H9 (cell line): ENCODE measurements at regions not wholly inside any gene's neighbourhood (a gene's known extent, or its start where the extent isn't known, plus 50 kb on each side); places are given as distances from the start of the nearest gene placed in this dataset.

ENCODE experiments used
- DNase-seq: peaks from one replicate; pipeline ENCODE4 v3.0.0-alpha.2; 2017
- H2AFZ ChIP-seq: one replicate; pipeline ENCODE4 v1.6.1; 2013; ENCODE audit warnings: mild to moderate bottlenecking, low read length, control low read depth, moderate library complexity
- H2AK5ac ChIP-seq: 2 replicates; pipeline ENCODE4 v1.6.1; 2013; ENCODE audit warnings: low read length, control low read depth, mixed read lengths; ENCODE audit not compliant: insufficient read length
- H2BK120ac ChIP-seq: one replicate; pipeline ENCODE4 v1.6.1; 2013; ENCODE audit warnings: low read depth, mild to moderate bottlenecking, low read length, control low read depth, inconsistent platforms; ENCODE audit not compliant: poor library complexity, severe bottlenecking
- H2BK12ac ChIP-seq: 2 replicates; pipeline ENCODE4 v1.6.1; 2013; ENCODE audit warnings: low read length, control low read depth, mixed read lengths, low read depth; ENCODE audit not compliant: insufficient read length
- H2BK15ac ChIP-seq: 2 replicates; pipeline ENCODE4 v1.6.1; 2013; ENCODE audit warnings: low read depth, low read length, control low read depth
- H2BK20ac ChIP-seq: one replicate; pipeline ENCODE4 v1.6.1; 2013; ENCODE audit warnings: low read depth, mild to moderate bottlenecking, low read length, control low read depth, inconsistent platforms; ENCODE audit not compliant: poor library complexity, severe bottlenecking
- H2BK5ac ChIP-seq: 2 replicates; pipeline ENCODE4 v1.6.1; 2013; ENCODE audit warnings: low read length, control low read depth, mixed read lengths; ENCODE audit not compliant: insufficient read length
- H3K14ac ChIP-seq: 2 replicates; pipeline ENCODE4 v1.6.1; 2013; ENCODE audit warnings: low read length, control low read depth; ENCODE audit not compliant: insufficient read depth
- H3K18ac ChIP-seq: 2 replicates; pipeline ENCODE4 v1.6.1; 2013; ENCODE audit warnings: low read depth, mild to moderate bottlenecking, mixed read lengths, low read length, control low read depth; ENCODE audit not compliant: insufficient read length
- H3K23ac ChIP-seq: 2 replicates; pipeline ENCODE4 v1.6.1; 2013; ENCODE audit warnings: low read length, control low read depth, mixed read lengths, low read depth; ENCODE audit not compliant: insufficient read length
- H3K23me2 ChIP-seq: 2 replicates; pipeline ENCODE4 v1.6.1; 2013; ENCODE audit warnings: low read depth, mild to moderate bottlenecking, mixed read lengths, low read length, control low read depth; ENCODE audit not compliant: insufficient read length, poor library complexity, severe bottlenecking
- H3K27ac ChIP-seq: 2 replicates; pipeline ENCODE4 v1.5.1; 2013; ENCODE audit warnings: low read length, control low read depth, mixed read lengths, low read depth; ENCODE audit not compliant: insufficient read length
- H3K27me3 ChIP-seq: 2 replicates; pipeline ENCODE4 v1.6.1; 2013; ENCODE audit warnings: low read length, control low read depth, inconsistent platforms; ENCODE audit not compliant: insufficient read depth
- H3K4ac ChIP-seq: 2 replicates; pipeline ENCODE4 v1.6.1; 2013; ENCODE audit warnings: low read depth, mild to moderate bottlenecking, control low read depth, inconsistent platforms, low read length, moderate library complexity
- H3K4me1 ChIP-seq: 2 replicates; pipeline ENCODE4 v1.6.1; 2013; ENCODE audit warnings: low read length, control low read depth, inconsistent platforms; ENCODE audit not compliant: insufficient read depth
- H3K4me2 ChIP-seq: 2 replicates; pipeline ENCODE4 v1.6.1; 2013; ENCODE audit warnings: low read length, control low read depth, mixed read lengths; ENCODE audit not compliant: insufficient read length, insufficient read depth
- H3K56ac ChIP-seq: 2 replicates; pipeline ENCODE4 v1.6.1; 2013; ENCODE audit warnings: low read depth, mild to moderate bottlenecking, mixed read lengths, low read length, control low read depth; ENCODE audit not compliant: insufficient read length
- H3K79me1 ChIP-seq: 2 replicates; pipeline ENCODE4 v1.6.1; 2013; ENCODE audit warnings: low read depth, mild to moderate bottlenecking, moderate library complexity, low read length, control low read depth, inconsistent platforms; ENCODE audit not compliant: insufficient read depth, poor library complexity, severe bottlenecking
- H3K79me2 ChIP-seq: 2 replicates; pipeline ENCODE4 v1.6.1; 2013; ENCODE audit warnings: low read length, control low read depth, inconsistent platforms; ENCODE audit not compliant: insufficient read depth
- H3K9ac ChIP-seq: 2 replicates; pipeline ENCODE4 v1.6.1; 2013; ENCODE audit warnings: low read length, control low read depth, mixed read lengths; ENCODE audit not compliant: insufficient read length; ENCODE audit errors: extremely low read depth
- H3K9me3 ChIP-seq: one replicate; pipeline ENCODE4 v1.6.1; 2013; ENCODE audit warnings: low read depth, low read length, inconsistent platforms; ENCODE audit not compliant: control insufficient read depth
- H3T11ph ChIP-seq: one replicate; pipeline ENCODE4 v1.6.1; 2013; ENCODE audit warnings: mild to moderate bottlenecking, low read length, control low read depth, inconsistent platforms
- H4K20me1 ChIP-seq: one replicate; pipeline ENCODE4 v1.6.1; 2013; ENCODE audit not compliant: control insufficient read depth, insufficient read length, insufficient read depth
- H4K5ac ChIP-seq: 2 replicates; pipeline ENCODE4 v1.6.1; 2013; ENCODE audit warnings: low read depth, mild to moderate bottlenecking, mixed read lengths, low read length, control low read depth; ENCODE audit not compliant: insufficient read length
- H4K8ac ChIP-seq: replicated peaks from 2 replicates; pipeline ENCODE4 v1.6.1; 2013; ENCODE audit warnings: low read length, control low read depth, mixed read lengths, low read depth; ENCODE audit not compliant: insufficient read length
- H4K91ac ChIP-seq: 2 replicates; pipeline ENCODE4 v1.6.1; 2013; ENCODE audit warnings: low read depth, mild to moderate bottlenecking, moderate library complexity, mixed read lengths, low read length, control low read depth; ENCODE audit not compliant: insufficient read length
- H3K27ac Mint-ChIP-seq, 3 experiments: 2 replicates in 2 of 3; 3 replicates in 1 of 3; pipeline ENCODE4 v1.8.0; 2020 to 2021; ENCODE audit warnings: mixed read lengths in 3 of 3, mild to moderate bottlenecking in 1 of 3, moderate library complexity in 1 of 3
- H3K27me3 Mint-ChIP-seq: 2 replicates; pipeline ENCODE4 v1.8.0; 2021; ENCODE audit warnings: low read depth, mild to moderate bottlenecking, moderate library complexity, mixed read lengths
- H3K36me3 Mint-ChIP-seq, 3 experiments: 2 replicates in 2 of 3; 3 replicates in 1 of 3; pipeline ENCODE4 v1.8.0; 2020 to 2021; ENCODE audit warnings: low read depth in 3 of 3, mixed read lengths in 3 of 3; ENCODE audit not compliant: insufficient read depth in 1 of 3
- H3K4me1 Mint-ChIP-seq, 2 experiments: 2 replicates each; pipeline ENCODE4 v1.8.0; 2020; ENCODE audit warnings: mixed read lengths in 2 of 2
- H3K4me3 Mint-ChIP-seq, 2 experiments: 2 replicates in 1 of 2; 3 replicates in 1 of 2; pipeline ENCODE4 v1.8.0; 2020 to 2021; ENCODE audit warnings: mild to moderate bottlenecking in 2 of 2, mixed read lengths in 2 of 2, moderate library complexity in 1 of 2
- H3K9me3 Mint-ChIP-seq, 2 experiments: 2 replicates in 1 of 2; 3 replicates in 1 of 2; pipeline ENCODE4 v1.8.0; 2020; ENCODE audit warnings: mild to moderate bottlenecking in 2 of 2, mixed read lengths in 2 of 2, moderate library complexity in 1 of 2
- whole genome bisulfite sequencing: extraction: QIAGEN DNeasy Blood & Tissue Kit; methylation state at CpG from one replicate; pipeline ENCODE4 v1.1.7; 2013; ENCODE audit warnings: missing lambda C conversion rate, low lambda C conversion rate, mixed read lengths; ENCODE audit not compliant: insufficient read length; ENCODE audit errors: extremely low coverage; 5-methylcytosine and 5-hydroxymethylcytosine counted together
- TF ChIP-seq, protein P1 (sequence below): fragments of 200-600 bp; sonication (generic); conservative IDR thresholded peaks from 3 replicates; pipeline ENCODE4 v1.8.0; 2021; ENCODE audit warnings: antibody characterized with exemption, mild to moderate bottlenecking

DNA sequence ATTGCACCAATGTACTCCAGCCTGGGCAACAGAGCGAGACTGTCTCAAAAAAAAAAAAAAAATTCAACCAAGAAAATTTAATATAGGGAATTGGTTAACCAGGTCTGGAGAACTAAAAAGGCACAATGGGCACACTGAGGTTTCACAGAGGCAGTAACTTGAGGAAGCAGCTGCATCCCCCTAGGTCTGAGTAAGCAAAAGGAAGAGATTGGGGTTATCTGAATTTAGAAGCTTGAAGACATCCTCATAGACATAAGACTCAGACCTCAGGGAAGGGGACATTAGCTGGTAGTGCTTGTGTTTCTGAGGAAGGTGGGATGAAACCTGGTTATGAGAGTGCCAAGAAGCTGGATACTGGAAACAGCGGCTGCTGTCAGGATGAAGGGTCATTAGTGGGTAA is 50.1 kb upstream of the LEKR1 start:
- Histone ChIP-seq H3K4me1 (no peaks in the 10 kb centered on the region), H3K4me2 (no peak overlapping the region), H4K5ac (no peak overlapping the region), H2BK15ac (0 out of 2 replicates have a peak overlapping the region, but pooled peaks have one; percentile 80), H4K91ac (no peak overlapping the region), H2BK20ac (no peak overlapping the region), H2BK120ac (no peak overlapping the region), H3K79me2 (no peaks in the 10 kb centered on the region), H3K23me2 (no peaks in the 10 kb centered on the region), H4K8ac (no peak overlapping the region), H3K9me3 (no peaks in the 10 kb centered on the region), H3K4ac (no peak overlapping the region), H3K9ac (no peak overlapping the region), H3K27ac (no peak overlapping the region), H3K18ac (no peak overlapping the region), H3K23ac (no peak overlapping the region), H3K27me3 (no peaks in the 10 kb centered on the region), H3K56ac (no peak overlapping the region), H3K14ac (no peak overlapping the region), H3T11ph (no peak overlapping the region), H2AFZ (no peak overlapping the region), H4K20me1 (no peaks in the 10 kb centered on the region), H2BK5ac (no peak overlapping the region), H2BK12ac (no peak overlapping the region), H3K79me1 (no peaks in the 10 kb centered on the region), H2AK5ac (no peak overlapping the region)
- Mint-ChIP-seq H3K9me3 (no peaks in the 10 kb centered on the region), H3K36me3 (no peaks in the 10 kb centered on the region), H3K4me3 (no peak overlapping the region), H3K27me3 (peaks cover 2% of the 10 kb centered on the region; the same call in 1 of the 2 replicates), H3K27ac (0 out of 7 replicates have a peak overlapping the region, but pooled peaks of 1 of the 3 experiments have one; percentile 1), H3K4me1 (peaks cover 6 to 9% of the 10 kb centered on the region in 2 experiments; a peak in 3 of 4 replicates)
- WGBS = no CpG with 5 or more reads among the region's 2 CpGs
- no peak for DNase-seq
- TF ChIP-seq, protein P1, sequence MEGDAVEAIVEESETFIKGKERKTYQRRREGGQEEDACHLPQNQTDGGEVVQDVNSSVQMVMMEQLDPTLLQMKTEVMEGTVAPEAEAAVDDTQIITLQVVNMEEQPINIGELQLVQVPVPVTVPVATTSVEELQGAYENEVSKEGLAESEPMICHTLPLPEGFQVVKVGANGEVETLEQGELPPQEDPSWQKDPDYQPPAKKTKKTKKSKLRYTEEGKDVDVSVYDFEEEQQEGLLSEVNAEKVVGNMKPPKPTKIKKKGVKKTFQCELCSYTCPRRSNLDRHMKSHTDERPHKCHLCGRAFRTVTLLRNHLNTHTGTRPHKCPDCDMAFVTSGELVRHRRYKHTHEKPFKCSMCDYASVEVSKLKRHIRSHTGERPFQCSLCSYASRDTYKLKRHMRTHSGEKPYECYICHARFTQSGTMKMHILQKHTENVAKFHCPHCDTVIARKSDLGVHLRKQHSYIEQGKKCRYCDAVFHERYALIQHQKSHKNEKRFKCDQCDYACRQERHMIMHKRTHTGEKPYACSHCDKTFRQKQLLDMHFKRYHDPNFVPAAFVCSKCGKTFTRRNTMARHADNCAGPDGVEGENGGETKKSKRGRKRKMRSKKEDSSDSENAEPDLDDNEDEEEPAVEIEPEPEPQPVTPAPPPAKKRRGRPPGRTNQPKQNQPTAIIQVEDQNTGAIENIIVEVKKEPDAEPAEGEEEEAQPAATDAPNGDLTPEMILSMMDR = no peak
